ENCODE measurements at regions not wholly inside any gene's neighbourhood (a gene's known extent, or its start where the extent isn't known, plus 50 kb on each side); places are given as distances from the start of the nearest gene placed in this dataset.

GRCh38 chr10:43865265-43866135 lies 216.8 kb upstream of the ZNF32 start (continued):
- TF ChIP-seq TSHZ2 (CRISPR knock-in tag; IDR thresholded peaks at IDR 0.05) (no peak), ARNTL (CRISPR knock-in tag; IDR thresholded peaks at IDR 0.05; ENCODE audit: borderline replicate concordance, low read depth) (no peak)

GRCh38 chr10:43864656-43865055 lies 216.0 kb upstream of the ZNF32 start:
- ATAC-seq: no peak
- no peak for TF ChIP-seq ZFP3 (CRISPR knock-in tag; IDR thresholded peaks at IDR 0.05)
- TF ChIP-seq ZC3H10 (CRISPR knock-in tag; IDR thresholded peaks at IDR 0.05): no peak
- TF ChIP-seq BACH2 (CRISPR knock-in tag; IDR thresholded peaks at IDR 0.05; ENCODE audit: borderline replicate concordance): no peak
- TF ChIP-seq TSHZ2 (CRISPR knock-in tag; IDR thresholded peaks at IDR 0.05): no peak
- no peak for TF ChIP-seq GLIS3 (CRISPR knock-in tag; IDR thresholded peaks at IDR 0.05)
- no peak for TF ChIP-seq CSRNP3 (CRISPR knock-in tag; IDR thresholded peaks at IDR 0.05)
- TF ChIP-seq TCF4 (CRISPR knock-in tag; IDR thresholded peaks at IDR 0.05; ENCODE audit: borderline replicate concordance): no peak
- no peak for TF ChIP-seq ZNF70 (CRISPR knock-in tag; IDR thresholded peaks at IDR 0.05)
- no peak for TF ChIP-seq RARB (CRISPR knock-in tag; IDR thresholded peaks at IDR 0.05)
- no peak for TF ChIP-seq ESRRG (CRISPR knock-in tag; IDR thresholded peaks at IDR 0.05)
- TF ChIP-seq ZNF8 (CRISPR knock-in tag; IDR thresholded peaks at IDR 0.05): no peak
- TF ChIP-seq POU6F1 (CRISPR knock-in tag; IDR thresholded peaks at IDR 0.05; ENCODE audit: borderline replicate concordance, low read depth): no peak
- TF ChIP-seq ZNF565 (CRISPR knock-in tag; conservative IDR thresholded peaks at IDR 0.05; ENCODE audit: low read depth): no peak

GRCh38 chr10:43863859-43864591 lies 215.3 kb upstream of the ZNF32 start:
- peak; percentile 57 for ATAC-seq
- TF ChIP-seq CSDC2 (CRISPR knock-in tag; IDR thresholded peaks at IDR 0.05) (no peak), PATZ1 (CRISPR knock-in tag; IDR thresholded peaks at IDR 0.05; ENCODE audit: borderline replicate concordance) (no peak), CSRNP3 (CRISPR knock-in tag; IDR thresholded peaks at IDR 0.05) (no peak), GLIS3 (CRISPR knock-in tag; IDR thresholded peaks at IDR 0.05) (no peak), ZNF565 (CRISPR knock-in tag; conservative IDR thresholded peaks at IDR 0.05; ENCODE audit: low read depth) (no peak), ZC3H10 (CRISPR knock-in tag; IDR thresholded peaks at IDR 0.05) (no peak), ZFP3 (CRISPR knock-in tag; IDR thresholded peaks at IDR 0.05) (no peak), ARNTL (CRISPR knock-in tag; IDR thresholded peaks at IDR 0.05; ENCODE audit: borderline replicate concordance, low read depth) (no peak), TSHZ2 (CRISPR knock-in tag; IDR thresholded peaks at IDR 0.05) (no peak), SNAI2 (CRISPR knock-in tag; IDR thresholded peaks at IDR 0.05) (no peak)

All from SK-N-SH treated with all-trans-retinoic acid at 6 μM for 48 hours (cell line).